A673 (cell line): ENCODE measurements at regions not wholly inside any gene's neighbourhood (a gene's known extent, or its start where the extent isn't known, plus 50 kb on each side); places are given as distances from the start of the nearest gene placed in this dataset.
"Not testable (repeated sequence)": the region's sequence is repeated elsewhere in the genome, so short reads cannot be mapped to it uniquely, and the experiment has no call there.

ENCODE experiments used
- BruUV-seq: library from RNA; stranded (reverse); fragments of 400-500 nt; replicated peaks from 2 replicates; lab custom pipeline; 2021; lab: Mats Ljungman, UMichigan
- CTCF ChIA-PET: fragments of 300-600 bp; sonication (Branson Sonifier 250); formaldehyde crosslinking; loops from one replicate; lab custom pipeline; 2022; ENCODE audit warnings: antibody characterized with exemption; lab: Charles Lee
- POLR2A ChIA-PET: fragments of 300-600 bp; sonication (Branson Sonifier 250); formaldehyde crosslinking; loops from one replicate; lab custom pipeline; 2022; ENCODE audit warnings: antibody characterized with exemption; ENCODE audit not compliant: low non-redundant PET; lab: Charles Lee
- DNase-seq: peaks from one replicate; pipeline ENCODE4 v3.0.0-alpha.2; 2015; ENCODE audit warnings: low spot score
- H3K27ac ChIP-seq: fragments of 200-600 bp; sonication (generic); 2 replicates; pipeline ENCODE4 v1.5.1; 2016; ENCODE audit warnings: mixed run types, low read depth, mild to moderate bottlenecking, mixed read lengths, antibody characterized with exemption, low read length; ENCODE audit not compliant: poor library complexity, severe bottlenecking
- H3K27me3 ChIP-seq: fragments of 200-600 bp; sonication (generic); replicated peaks from 2 replicates; pipeline ENCODE4 v1.6.1; 2017; ENCODE audit warnings: mixed run types, low read depth, mild to moderate bottlenecking, mixed read lengths, antibody characterized with exemption, low read length; ENCODE audit not compliant: insufficient read depth, poor library complexity
- H3K36me3 ChIP-seq: fragments of 200-600 bp; sonication (generic); 2 replicates; pipeline ENCODE4 v1.6.1; 2016; ENCODE audit warnings: mixed run types, mild to moderate bottlenecking, mixed read lengths, antibody characterized with exemption, low read length; ENCODE audit not compliant: insufficient read depth, poor library complexity, severe bottlenecking
- H3K4me1 ChIP-seq: fragments of 200-600 bp; sonication (generic); 2 replicates; pipeline ENCODE4 v1.6.1; 2017; ENCODE audit warnings: mixed run types, mild to moderate bottlenecking, mixed read lengths, antibody characterized with exemption, low read length; ENCODE audit not compliant: insufficient read depth, poor library complexity, severe bottlenecking
- H3K4me3 ChIP-seq: fragments of 200-600 bp; sonication (generic); 2 replicates; pipeline ENCODE4 v1.5.1; 2016; ENCODE audit warnings: low read depth, mixed run types, mild to moderate bottlenecking, mixed read lengths, low read length; ENCODE audit not compliant: poor library complexity, severe bottlenecking
- H3K9me3 ChIP-seq: fragments of 200-600 bp; sonication (generic); 2 replicates; pipeline ENCODE4 v1.6.1; 2016; ENCODE audit warnings: mixed run types, low read depth, mild to moderate bottlenecking, mixed read lengths, antibody characterized with exemption, low read length; ENCODE audit not compliant: poor library complexity, severe bottlenecking
- CTCF ChIP-seq: fragments of 300-800, 200-600 bp; sonication (generic); conservative IDR thresholded peaks from 2 replicates; pipeline ENCODE4 v1.5.1; 2017; ENCODE audit warnings: low read depth, mild to moderate bottlenecking, antibody characterized with exemption, low read length, moderate library complexity, mixed read lengths
- EZH2 ChIP-seq: fragments of 200-600 bp; sonication (generic); IDR thresholded peaks from 2 replicates; pipeline ENCODE4 v1.6.1; 2017; ENCODE audit warnings: borderline replicate concordance, low read depth, mild to moderate bottlenecking, mixed read lengths, antibody characterized with exemption, low read length; ENCODE audit not compliant: poor library complexity, severe bottlenecking
- intact Hi-C: fragments of 100-400 bp; cut with micrococcal nuclease; formaldehyde crosslinking; loops from one replicate; pipeline ENCODE4 v1.10.0; 2022; ENCODE audit not compliant: unreplicated experiment

GRCh38 chr1:8153961-8154360 lies 127.9 kb upstream of the ERRFI1 start:
- TF ChIP-seq EZH2 (no peak), CTCF (no peak)
- H3K27me3 ChIP-seq = no peaks in the 10 kb centered on the region
- H3K36me3 ChIP-seq = no peaks in the 10 kb centered on the region
- DNase-seq = no peak
- H3K27ac ChIP-seq = no peak overlapping the region
- no peak overlapping the region for H3K4me3 ChIP-seq
- intact Hi-C loops = no loop called here
- ChIA-PET CTCF (interaction anchor here (0.7 kb wide), 1 partner anchor 13 kb away, joined by 3 read pairs; no protein-coding TSS in a partner anchor), POLR2A (no interaction called here)
- H3K4me1 ChIP-seq = no peaks in the 10 kb centered on the region
- no peaks in the 10 kb centered on the region for H3K9me3 ChIP-seq
- no TSS peak for BruUV-seq

GRCh38 chr1:8152731-8153702 lies 126.9 kb upstream of the ERRFI1 start:
- intact Hi-C loops = no loop called here
- BruUV-seq = no TSS peak
- no peak overlapping the region for H3K27ac ChIP-seq
- H3K36me3 ChIP-seq = no peaks in the 10 kb centered on the region
- CTCF ChIA-PET = no interaction called here
- no peaks in the 10 kb centered on the region for H3K27me3 ChIP-seq
- DNase-seq = no peak
- POLR2A ChIA-PET = no interaction called here
- H3K4me3 ChIP-seq = no peak overlapping the region
- H3K4me1 ChIP-seq = no peaks in the 10 kb centered on the region
- no peak for TF ChIP-seq CTCF
- no peak for TF ChIP-seq EZH2
- no peaks in the 10 kb centered on the region for H3K9me3 ChIP-seq

- CTCF ChIA-PET = no interaction called here
- no TSS peak for BruUV-seq
Measured at GRCh38 chr1:8151647-8152046, 125.5 kb upstream of the ERRFI1 start.

GRCh38 chr1:8149756-8150155 lies 123.6 kb upstream of the ERRFI1 start:
- CTCF ChIA-PET, H3K4me1 ChIP-seq, H3K27ac ChIP-seq, H3K9me3 ChIP-seq, POLR2A ChIA-PET, BruUV-seq, DNase-seq, H3K27me3 ChIP-seq, intact Hi-C loops, H3K4me3 ChIP-seq, H3K36me3 ChIP-seq: not testable (repeated sequence)

More at GRCh38 chr1:8151647-8152046, 125.5 kb upstream of the ERRFI1 start:
- Histone ChIP-seq H3K4me1 (no peaks in the 10 kb centered on the region), H3K27ac (no peak overlapping the region), H3K9me3 (no peaks in the 10 kb centered on the region), H3K4me3 (no peak overlapping the region), H3K27me3 (no peaks in the 10 kb centered on the region), H3K36me3 (no peaks in the 10 kb centered on the region)
- TF ChIP-seq CTCF = no peak
- TF ChIP-seq EZH2 = no peak
- POLR2A ChIA-PET = no interaction called here
- intact Hi-C loops = no loop called here
- no peak for DNase-seq
